ENCODE measurements at regions not wholly inside any gene's neighbourhood (a gene's known extent, or its start where the extent isn't known, plus 50 kb on each side); places are given as distances from the start of the nearest gene placed in this dataset.

DNA sequence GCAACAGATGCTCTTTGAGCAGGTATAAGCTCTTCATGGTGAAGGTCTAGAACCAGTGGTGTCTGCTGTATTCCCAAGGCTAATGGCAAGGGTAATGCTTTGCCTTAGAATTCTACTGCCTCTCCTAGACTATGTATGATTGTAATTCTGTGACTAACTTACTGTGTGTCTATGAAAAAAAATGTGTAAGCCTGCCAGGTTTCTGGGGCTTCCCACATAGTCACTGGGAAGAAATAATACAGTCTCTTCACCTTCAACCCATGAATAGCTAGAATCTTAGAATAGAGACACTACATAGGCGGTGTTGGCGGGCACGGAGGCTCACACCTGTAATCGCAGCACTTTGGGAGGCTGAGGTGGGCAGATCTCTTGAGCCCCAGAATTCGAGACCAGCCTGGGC is 84.1 kb downstream of the C11orf91 start:
- TF ChIP-seq, protein P1, sequence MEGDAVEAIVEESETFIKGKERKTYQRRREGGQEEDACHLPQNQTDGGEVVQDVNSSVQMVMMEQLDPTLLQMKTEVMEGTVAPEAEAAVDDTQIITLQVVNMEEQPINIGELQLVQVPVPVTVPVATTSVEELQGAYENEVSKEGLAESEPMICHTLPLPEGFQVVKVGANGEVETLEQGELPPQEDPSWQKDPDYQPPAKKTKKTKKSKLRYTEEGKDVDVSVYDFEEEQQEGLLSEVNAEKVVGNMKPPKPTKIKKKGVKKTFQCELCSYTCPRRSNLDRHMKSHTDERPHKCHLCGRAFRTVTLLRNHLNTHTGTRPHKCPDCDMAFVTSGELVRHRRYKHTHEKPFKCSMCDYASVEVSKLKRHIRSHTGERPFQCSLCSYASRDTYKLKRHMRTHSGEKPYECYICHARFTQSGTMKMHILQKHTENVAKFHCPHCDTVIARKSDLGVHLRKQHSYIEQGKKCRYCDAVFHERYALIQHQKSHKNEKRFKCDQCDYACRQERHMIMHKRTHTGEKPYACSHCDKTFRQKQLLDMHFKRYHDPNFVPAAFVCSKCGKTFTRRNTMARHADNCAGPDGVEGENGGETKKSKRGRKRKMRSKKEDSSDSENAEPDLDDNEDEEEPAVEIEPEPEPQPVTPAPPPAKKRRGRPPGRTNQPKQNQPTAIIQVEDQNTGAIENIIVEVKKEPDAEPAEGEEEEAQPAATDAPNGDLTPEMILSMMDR (conservative IDR thresholded peaks at IDR 0.05; ENCODE audit: low read depth, low read length): no peak
- TF ChIP-seq EZH2 (IDR thresholded peaks at IDR 0.05; ENCODE audit: borderline replicate concordance, low read depth, low read length, poor library complexity, severe bottlenecking): no peak

Data from A673 (cell line).